ENCODE measurements at regions not wholly inside any gene's neighbourhood (a gene's known extent, or its start where the extent isn't known, plus 50 kb on each side); places are given as distances from the start of the nearest gene placed in this dataset.

DNA sequence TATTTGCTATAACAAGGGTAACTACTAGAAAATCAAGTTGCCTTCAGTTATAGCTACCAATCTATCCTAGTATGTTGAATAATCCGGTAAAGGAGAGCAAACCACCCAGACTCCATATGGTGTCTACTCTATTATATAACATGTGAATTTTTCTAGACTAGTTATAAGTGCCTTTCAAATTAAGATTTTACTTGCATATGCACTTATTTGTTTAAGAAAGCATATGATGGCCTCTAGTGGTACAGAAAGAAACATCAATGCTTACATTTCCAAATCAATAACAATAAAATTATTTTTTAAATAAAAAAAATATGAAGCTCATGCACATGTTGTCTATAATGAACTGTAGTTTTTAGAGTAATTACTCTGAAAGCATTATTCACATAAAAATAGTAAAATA is 1516.4 kb upstream of the PABPC4L start:
- no peak overlapping the region for H3K4me3 ChIP-seq (ENCODE audit: low read depth, low read length)
- ChIA-PET POLR2A (no interaction called here), CTCF (no interaction called here)
- DNase-seq (ENCODE audit: low read depth, low spot score) = no peak
- TF ChIP-seq, protein P1, sequence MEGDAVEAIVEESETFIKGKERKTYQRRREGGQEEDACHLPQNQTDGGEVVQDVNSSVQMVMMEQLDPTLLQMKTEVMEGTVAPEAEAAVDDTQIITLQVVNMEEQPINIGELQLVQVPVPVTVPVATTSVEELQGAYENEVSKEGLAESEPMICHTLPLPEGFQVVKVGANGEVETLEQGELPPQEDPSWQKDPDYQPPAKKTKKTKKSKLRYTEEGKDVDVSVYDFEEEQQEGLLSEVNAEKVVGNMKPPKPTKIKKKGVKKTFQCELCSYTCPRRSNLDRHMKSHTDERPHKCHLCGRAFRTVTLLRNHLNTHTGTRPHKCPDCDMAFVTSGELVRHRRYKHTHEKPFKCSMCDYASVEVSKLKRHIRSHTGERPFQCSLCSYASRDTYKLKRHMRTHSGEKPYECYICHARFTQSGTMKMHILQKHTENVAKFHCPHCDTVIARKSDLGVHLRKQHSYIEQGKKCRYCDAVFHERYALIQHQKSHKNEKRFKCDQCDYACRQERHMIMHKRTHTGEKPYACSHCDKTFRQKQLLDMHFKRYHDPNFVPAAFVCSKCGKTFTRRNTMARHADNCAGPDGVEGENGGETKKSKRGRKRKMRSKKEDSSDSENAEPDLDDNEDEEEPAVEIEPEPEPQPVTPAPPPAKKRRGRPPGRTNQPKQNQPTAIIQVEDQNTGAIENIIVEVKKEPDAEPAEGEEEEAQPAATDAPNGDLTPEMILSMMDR (IDR thresholded peaks at IDR 0.05; ENCODE audit: insufficient read depth, low read length, missing control alignments) = no peak

DNA sequence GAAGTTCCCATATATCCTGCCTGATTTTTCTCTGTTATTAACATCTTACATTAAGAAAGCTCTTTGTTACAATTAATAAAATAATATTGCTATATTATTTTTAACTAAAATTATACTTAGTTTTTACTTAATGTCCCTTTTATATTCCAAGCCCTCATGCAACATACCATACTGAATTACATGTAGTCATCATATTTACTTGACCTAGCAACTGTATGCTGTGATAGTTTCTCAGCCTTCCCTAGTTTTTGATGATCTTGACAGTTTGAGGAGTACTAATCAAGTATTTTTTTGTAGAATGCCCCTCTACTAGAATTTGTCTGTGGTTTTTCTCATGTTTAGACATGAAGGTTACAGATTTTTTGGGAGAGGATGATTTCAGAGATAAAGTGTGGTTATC is 1503.8 kb upstream of the PABPC4L start:
- no peak overlapping the region for H3K4me3 ChIP-seq (ENCODE audit: low read depth, low read length)
- no peak for DNase-seq (ENCODE audit: low read depth, low spot score)
- POLR2A ChIA-PET = no interaction called here
- TF ChIP-seq, protein P1 (IDR thresholded peaks at IDR 0.05; ENCODE audit: insufficient read depth, low read length, missing control alignments) = no peak
- CTCF ChIA-PET = interaction anchor here (0.6 kb wide), 1 partner anchor 1321 kb away, joined by 3 read pairs; no protein-coding TSS in a partner anchor

DNA sequence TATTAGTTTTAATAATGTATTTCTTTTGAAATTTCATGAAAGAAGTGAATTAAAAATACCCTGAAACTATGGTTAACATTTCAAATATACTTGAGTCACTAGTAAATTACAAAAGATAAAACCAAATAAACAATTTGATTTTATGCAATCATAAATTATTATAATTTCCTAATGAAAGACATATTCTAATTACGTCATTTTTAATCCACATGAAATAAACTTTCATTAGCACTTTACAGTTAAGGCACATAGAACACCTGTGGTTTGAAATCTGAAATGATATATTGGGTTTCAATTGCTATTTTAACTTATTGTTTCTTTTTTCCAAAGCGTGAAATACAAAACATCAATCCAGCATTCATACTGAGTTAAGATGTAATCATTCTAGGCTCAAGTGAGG is 1492.5 kb upstream of the PABPC4L start:
- TF ChIP-seq, protein P1 (IDR thresholded peaks at IDR 0.05; ENCODE audit: insufficient read depth, low read length, missing control alignments) = no peak
- no peak for DNase-seq (ENCODE audit: low read depth, low spot score)
- H3K4me3 ChIP-seq (ENCODE audit: low read depth, low read length) = no peak overlapping the region
- CTCF ChIA-PET = no interaction called here
- POLR2A ChIA-PET = no interaction called here

DNA sequence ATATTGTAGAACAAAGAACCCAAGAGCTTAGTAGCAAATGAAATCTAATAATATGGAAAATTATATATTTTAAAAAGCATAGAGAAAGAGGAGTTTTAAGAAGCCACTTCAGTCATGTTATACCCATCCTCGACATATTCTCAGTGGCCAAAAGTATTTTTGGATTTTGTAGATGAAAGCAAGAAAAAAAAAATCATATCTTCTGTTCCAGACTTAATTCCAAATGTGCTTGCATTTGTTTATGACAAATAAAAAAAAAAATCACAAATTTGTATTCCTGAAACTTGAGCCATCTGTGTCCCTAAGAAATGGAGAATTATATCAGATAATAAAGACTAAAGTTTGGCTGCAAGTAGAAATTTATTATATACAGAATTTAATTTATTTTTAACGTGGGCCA is 1482.4 kb upstream of the PABPC4L start:
- H3K4me3 ChIP-seq (ENCODE audit: low read depth, low read length) = no peak overlapping the region
- CTCF ChIA-PET = no interaction called here
- POLR2A ChIA-PET = no interaction called here
- DNase-seq (ENCODE audit: low read depth, low spot score) = no peak
- TF ChIP-seq, protein P1 (IDR thresholded peaks at IDR 0.05; ENCODE audit: insufficient read depth, low read length, missing control alignments) = no peak

DNA sequence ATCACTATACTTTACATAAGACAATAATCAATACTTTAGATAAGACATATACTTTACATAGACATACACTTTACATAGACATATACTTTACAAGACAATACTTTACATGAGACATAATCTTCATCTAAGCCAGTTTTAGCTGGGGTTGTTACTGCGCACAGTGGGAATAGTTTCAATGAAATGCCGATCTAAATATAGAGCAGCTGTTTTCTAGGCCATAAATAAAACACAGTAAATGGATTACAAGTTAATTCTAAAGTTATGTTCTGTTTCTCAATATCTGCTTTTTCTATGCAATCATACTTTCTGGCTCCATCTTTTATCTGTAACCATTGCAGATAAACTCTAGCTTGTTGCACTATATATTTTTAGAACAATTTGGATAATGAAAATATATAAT is 1470.6 kb upstream of the PABPC4L start:
- no peak for DNase-seq (ENCODE audit: low read depth, low spot score)
- CTCF ChIA-PET = no interaction called here
- no peak overlapping the region for H3K4me3 ChIP-seq (ENCODE audit: low read depth, low read length)
- TF ChIP-seq, protein P1 (IDR thresholded peaks at IDR 0.05; ENCODE audit: insufficient read depth, low read length, missing control alignments) = no peak
- POLR2A ChIA-PET = no interaction called here

DNA sequence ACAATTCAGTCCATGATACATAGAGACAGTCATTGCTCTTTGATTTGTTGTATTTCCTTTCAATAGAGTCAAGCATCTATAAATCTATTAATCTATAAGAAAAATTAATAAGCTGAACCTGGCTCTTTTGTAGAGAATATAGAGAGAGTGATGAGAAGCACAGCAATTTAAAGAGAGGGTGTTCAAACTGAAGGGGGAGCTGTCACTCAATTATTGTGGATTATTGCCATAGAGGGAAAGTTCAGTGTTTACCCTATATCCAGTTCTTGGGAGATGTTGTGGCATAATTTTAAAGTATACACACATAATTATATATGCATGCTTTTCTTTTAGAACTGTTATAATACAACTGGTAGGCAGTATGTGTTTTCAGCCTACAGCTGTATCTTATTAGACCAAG is 1469.0 kb upstream of the PABPC4L start:
- no peak for DNase-seq (ENCODE audit: low read depth, low spot score)
- CTCF ChIA-PET = no interaction called here
- no peak overlapping the region for H3K4me3 ChIP-seq (ENCODE audit: low read depth, low read length)
- POLR2A ChIA-PET = no interaction called here
- TF ChIP-seq, protein P1 (IDR thresholded peaks at IDR 0.05; ENCODE audit: insufficient read depth, low read length, missing control alignments) = no peak
